Right hindlimb (tissue), 1 donor: ENCODE measurements at regions not wholly inside any gene's neighbourhood (a gene's known extent, or its start where the extent isn't known, plus 50 kb on each side); places are given as distances from the start of the nearest gene placed in this dataset.

Source experiments
- DNase-seq: peaks from one replicate; pipeline ENCODE4 v3.0.0-alpha.2; 2018

DNA sequence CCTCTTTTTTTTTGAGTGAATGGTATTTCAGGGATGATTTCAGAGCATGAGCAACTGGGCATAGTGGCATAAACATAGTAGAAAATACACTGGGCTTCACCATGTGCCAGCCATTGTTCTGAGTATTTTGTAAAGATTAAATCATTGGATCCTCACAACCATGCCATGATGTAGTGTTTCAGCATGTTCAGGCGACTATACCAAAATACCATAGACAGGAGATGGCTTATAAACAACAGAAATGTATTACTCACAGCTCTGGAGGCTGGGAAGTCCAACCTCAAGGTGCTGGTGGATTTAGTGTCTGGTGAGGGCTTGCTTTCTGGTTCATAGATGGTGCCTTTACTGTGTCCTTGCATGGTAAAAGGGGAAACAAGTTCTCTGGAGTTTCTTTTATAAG is 101.5 kb upstream of the KL start:
- DNase-seq: no peak

DNA sequence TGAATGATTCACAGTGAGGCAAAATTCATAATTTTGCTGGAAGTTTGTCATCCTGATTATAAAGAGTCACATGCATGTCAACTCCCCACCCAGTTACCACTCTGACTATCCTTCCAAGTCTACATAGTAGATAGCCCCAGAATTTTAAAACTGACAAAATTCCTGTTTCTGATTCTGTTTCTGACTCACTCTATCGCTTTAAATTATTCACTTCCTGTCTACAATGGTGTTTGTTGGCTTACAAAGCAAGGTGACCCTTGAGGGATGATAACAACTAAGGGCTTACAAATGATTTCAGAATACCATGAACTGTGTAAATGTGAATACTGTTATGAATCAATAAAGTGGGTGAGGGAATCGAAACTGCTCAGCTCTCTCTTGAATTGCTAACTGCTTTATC is 98.7 kb upstream of the KL start:
- DNase-seq: no peak

DNA sequence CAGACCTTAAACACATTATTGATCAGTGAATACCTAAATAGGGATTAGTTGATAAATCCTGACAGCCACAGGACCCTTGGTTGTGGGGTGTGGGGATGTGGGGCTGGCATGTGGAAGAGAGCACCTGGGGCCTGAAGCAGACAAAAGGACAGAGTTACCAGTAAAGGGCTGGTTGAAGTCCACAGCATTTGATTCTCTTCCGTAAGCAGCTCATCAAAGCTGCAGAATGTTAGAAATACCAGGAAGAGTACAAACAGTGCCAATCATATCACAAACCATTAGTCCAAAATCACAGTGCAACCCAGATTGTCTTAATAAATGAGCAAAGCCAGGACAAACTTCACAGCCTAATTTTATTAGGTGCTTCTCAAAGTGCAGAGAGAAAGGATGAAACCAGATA is 92.5 kb upstream of the KL start:
- DNase-seq: no peak

DNA sequence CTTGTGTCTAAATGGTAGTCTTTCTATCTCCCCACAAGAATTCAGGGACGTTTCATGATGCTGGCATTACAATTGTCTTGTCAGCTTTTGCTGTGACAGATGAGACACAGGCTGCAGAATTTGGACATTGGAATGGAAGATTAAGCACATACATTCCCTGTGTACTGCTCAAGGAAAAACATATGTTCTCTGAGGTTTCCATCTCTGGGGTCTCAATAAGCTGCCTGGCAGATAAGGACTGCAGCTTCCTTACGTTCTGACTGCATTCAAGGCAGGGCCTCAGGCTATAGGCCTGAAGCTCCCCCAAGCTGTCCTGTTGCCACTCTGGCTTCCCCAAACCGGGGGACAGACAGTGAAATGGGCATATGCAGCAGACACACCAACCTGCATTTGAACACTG is 91.3 kb upstream of the KL start:
- no peak for DNase-seq

DNA sequence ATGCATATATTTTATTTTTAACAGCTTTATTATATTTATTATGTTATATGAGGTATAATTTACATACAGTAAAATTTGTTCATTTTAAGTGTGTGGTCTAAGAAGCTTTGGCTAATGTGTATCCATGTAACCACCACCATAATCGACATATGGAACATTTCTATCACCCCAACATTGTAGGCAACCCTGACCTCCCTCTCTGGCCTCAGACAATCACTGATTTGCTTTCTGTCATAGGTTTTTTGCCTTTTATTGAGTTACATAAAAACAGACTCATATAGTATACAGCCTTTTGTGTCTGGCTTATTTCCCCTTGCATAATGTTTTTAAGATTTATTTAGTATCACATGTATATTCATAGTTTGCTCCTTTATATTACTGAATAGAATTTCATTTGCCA is 90.7 kb upstream of the KL start:
- DNase-seq: no peak

DNA sequence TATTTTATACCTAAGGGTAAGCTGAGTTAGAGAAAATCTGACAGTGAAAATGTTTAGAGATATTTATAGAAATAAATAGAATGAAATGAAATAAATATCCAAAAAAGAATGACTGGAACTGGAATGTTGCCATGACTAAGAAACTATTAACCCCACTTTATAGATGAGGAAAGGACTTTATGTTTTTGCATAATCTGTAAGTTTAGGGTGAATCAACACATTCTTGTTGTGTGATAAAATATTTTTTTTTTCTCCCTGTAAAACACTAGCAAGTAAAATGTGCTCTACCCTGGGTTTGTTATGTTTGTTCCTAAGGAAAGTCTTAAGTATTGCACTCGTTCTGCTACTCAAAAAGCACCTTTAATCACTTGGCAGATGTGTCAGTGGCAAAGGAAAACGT is 83.8 kb upstream of the KL start:
- no peak for DNase-seq

DNA sequence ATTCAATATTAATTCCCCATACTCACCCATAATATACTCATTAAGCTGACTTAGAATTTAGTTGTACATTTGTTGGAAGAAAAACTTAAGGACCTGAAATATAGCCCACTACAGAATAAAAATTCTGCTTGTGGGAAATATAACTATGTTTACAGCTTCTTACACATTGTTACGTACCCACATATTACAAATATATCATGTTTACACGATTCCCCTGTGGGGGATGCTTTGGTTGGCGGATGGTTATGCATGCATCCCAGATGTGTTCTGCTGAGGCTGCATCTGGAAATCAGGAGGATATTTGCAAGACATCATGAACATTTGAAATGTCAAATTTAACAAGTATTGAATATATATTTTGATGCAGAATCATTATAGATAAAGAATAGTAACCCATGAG is 79.5 kb upstream of the KL start:
- peak; percentile 38 for DNase-seq

DNA sequence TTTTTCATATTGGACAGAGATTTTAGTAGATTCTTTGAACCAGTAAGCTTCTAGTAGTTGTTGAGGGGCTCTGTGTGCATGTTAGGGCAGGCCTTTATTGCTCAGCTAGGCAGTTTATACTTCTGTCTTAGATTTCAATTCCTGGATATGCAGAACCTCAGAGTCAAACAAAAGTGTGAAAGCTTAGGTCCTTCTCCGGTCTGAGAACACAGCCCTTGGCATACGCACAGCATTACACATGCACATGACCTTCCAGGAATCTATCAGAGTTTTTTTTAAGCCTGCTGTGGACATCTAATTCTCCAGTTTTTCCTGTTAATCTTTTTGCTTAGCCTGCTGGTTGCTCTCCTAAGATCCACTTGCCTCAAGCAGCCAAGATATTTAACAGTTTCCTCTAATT is 77.9 kb upstream of the KL start:
- DNase-seq: no peak

DNA sequence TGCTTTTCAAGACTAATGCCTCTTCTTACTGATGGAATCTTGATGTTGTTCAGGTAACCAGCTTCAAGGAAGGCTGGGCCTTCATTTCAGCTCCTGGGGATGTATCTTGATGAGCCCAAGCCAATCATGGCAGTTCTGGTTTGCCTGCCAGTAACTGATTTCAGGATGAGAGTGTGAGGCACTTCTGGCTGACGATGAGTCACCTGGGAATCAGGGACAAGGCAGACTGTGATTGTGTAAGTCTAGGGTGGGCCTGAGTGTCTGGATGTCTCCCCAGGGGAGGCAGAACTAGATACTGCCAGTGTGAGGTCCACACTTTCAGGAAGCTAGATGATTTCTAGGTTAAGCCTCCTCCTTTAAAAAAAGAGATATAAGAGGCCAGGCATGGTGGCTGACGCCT is 77.3 kb upstream of the KL start:
- no peak for DNase-seq

DNA sequence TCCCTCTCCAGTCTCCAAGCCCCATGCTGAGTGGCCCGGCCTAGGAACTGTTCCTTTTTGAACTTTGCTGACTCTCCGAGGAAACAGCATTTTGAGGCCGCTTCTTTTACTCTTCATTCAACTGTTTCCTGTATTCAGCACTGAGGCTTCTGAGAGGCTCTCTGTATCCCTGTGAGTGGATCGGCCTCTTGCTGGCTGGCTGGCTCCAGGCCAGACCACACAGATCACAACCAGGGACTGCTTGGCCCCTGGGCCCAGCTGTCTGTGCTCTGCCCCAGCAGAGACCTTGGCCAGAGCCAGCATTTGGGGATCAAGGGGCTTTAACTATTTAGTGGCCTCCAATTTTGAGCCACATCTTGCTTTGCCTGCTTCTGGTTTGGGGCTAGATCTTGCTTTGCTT is 75.6 kb upstream of the KL start:
- peak; percentile 77 for DNase-seq

DNA sequence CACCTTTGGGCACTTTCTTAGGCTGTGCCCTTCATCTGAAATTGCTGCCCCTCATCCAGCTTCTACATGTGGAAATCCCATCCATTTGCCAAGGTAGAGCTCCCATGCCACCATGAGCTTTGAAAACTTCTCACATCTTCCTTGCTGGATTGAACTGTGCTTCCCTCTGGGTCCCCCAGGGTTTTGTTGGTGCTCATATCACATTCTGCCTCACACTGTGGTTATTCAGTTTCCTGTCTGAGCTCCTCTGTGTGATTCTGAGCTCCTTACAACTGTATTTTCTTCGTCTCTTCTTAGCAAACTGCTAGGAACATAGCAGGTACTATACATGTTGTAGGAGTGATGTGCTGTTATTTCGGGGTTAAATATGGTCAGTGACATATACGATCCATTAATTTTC is 74.9 kb upstream of the KL start:
- no peak for DNase-seq

DNA sequence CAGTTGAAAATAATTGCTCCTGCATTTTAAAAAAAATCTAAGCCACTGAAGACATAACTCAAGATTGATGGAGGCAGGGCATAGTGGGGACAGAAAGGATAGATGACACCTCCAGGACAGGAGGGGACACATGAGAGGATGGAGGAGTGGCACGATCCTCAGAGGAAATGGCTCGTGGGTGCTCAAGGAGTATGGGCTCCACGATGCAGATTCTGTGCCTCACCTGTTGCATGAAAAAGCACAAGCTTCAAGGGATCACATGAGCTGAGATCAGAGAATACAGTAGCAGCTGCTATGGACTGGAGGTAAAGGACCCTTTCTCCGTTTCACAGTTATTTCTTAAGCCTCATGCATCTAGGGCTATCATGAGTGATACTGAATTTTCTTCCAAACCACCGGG is 69.7 kb upstream of the KL start:
- DNase-seq: no peak

DNA sequence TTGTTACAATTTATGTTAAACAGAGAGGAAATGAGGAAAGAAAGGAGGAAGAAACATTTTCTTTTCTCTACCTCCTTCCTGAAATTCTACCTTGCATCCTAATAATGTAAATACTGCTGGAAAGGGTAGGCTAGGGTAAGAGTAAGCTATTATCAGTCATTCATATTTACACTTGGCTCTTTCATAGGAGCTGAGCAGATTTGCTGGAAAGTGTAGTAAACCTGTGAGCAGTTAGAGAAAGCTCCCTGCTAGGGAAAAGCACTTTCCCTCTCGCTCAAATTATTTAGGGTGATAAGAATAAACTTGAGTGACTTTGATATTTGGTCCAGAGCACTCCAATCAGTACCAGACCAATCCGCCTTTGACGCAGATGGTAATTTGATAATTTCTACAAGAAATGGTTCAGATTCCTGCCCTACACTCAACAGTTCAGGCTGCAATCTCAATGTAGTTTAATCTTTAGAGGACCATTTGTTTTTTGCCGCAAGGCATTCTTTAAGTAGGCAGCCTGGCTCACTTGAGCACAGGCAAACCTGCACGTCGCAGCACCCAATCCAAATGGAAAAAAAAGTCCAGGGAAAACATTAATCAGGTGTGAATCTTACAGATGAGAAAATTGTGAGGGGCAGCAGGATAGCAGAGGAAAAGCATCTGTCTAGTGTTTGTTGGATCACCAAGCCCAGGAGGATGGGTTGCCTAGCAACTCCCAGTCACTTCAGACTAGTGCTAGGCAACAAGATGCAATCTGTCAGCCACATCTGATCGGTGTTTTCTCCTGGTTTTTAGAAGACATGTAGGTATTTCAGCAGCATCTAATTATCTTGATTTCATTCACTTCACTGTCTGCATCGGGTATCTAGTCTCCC is 68.6 kb upstream of the KL start:
- no peak for DNase-seq

DNA sequence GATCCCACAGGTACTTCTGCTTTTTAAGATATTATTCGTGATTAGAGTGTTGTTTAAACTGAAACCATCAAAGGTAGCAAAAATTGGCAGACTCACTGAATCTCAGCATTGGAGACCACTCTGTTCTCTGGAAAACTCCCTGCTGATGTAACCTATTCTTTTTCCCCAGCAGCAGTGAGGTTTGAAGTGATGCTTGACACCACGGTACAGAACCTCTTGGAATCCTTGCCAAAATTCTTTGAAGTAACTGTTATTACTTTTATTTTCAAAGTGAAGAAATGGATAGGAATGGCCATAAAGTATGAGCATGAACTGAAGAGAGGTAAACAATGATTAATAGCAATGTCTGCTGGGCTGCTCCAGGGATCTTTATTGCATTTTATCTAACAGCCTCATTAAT is 66.4 kb upstream of the KL start:
- DNase-seq: no peak

DNA sequence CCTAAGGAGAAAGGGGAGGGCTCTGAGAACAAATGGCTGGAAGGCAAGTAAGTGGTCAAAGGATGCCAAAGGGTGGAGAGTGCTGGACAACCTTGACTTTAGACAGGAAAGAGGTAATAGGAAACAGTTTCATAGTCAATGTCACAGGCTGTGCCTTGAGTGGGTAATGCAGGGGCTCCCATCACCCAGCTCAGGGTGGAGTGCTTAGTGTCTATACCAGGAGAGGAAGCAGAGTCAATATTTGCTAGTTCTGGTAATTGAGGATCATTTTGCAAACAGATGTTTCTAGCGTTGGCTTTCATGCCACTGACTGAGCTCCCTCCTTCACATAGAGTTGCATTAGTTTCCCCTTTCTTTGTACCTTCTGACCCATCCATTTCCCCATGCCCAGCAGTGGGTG is 64.6 kb upstream of the KL start:
- no peak for DNase-seq

DNA sequence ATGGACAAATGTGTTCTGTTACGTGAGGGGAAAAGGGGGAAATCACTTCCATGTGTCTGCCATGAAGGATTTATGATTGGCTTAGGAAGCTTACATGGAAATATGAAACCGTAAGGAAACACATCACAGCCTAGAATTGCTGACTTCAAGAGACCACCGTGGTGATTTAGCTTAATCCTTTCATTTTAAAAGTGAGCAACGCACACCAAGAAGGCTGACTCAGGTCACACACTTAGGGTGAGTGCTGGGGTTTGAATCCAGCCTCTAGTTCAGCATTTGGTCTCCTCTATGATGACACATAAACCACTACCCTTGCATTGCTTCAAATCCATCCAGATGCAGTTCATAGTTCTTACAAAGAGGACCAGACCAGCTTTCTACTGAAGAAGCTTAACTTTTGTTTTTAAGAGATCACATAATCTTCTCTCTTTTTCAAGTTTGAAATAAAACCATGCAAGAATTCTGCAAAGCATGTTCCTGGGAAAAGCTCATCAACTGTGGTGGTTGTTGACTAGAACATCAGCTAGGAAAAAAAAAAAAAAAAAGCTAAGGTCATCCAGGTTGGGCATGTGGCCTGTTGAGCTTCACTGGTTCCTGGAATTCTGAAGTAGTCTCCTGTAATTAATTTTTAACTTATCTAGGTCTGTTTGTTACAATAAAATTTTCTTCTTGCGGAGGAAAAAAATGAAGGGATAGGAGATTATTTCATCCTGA is 60.2 kb upstream of the KL start:
- DNase-seq: no peak

DNA sequence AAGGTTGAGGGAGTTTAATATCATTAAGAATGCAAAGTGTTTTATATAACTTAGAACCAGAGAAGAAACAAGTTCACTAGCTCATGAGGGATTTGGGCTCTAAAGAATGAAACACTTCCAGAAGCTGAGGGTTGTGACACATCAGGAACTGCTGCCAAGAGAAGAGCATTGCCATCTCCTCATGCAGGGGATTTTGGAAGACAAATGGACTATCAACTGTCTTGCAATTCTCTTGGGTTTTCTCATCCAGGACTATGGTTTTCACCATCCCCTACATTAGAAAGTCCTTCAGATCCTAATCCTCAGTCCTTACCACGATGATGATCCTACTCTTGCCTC is 59.7 kb upstream of the KL start:
- DNase-seq: no peak

DNA sequence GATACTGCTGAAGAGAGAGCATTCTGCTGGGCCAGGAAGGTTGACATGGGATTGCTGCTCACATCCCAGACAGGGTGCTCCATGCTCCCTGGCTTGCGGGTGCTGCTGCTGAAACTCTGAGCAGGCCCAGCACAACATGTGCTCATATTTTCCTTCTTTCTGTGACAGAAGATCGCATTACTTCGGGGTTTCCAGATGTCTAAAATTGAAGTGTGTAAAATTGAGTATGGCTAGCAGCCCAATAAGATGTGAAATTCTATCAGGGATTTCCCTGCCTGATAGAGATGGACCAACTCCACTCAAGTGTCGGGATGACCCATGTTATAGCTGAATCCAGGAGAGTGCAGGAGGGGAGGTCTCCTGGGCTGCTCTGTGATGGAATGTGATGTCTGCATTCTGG is 55.6 kb upstream of the KL start:
- no peak for DNase-seq

DNA sequence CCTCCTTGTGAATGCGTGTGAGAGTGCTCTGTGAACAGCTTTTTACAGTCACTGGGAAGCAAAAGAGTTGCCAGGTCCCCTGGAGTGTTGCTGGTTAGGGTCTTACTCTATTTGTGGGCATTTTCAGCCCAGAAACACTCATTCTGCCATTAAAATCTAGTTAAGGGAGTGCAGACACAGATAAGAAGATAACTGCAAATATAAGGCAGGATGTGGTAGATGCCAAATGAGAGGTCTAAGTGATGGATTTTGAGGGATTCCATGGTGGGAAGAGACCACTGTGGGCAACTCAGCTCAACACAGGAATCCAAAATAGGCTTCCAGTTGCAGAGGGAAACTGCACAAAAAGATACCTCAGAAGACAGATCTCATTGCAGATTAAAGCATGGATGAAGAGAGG is 54.5 kb upstream of the KL start:
- no peak for DNase-seq

DNA sequence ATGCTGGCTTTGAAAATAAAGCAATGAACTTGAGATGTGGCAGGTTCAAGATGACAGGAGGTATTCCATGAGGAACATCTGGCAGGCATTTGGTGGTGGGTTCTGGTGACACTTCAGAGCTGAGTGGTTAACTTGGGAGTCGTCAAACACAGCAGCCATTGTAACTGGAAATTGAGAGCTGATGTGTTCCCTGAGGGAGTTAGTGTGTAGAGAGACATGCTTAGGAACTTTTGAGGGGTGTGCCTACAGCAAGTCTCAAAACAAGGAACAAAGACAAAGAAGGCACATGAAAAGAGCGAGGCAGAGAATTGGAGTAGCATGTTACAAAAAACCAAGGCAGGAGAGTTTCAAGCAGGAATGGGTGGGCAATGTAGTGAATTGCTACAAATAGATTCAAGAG is 53.9 kb upstream of the KL start:
- DNase-seq: no peak

DNA sequence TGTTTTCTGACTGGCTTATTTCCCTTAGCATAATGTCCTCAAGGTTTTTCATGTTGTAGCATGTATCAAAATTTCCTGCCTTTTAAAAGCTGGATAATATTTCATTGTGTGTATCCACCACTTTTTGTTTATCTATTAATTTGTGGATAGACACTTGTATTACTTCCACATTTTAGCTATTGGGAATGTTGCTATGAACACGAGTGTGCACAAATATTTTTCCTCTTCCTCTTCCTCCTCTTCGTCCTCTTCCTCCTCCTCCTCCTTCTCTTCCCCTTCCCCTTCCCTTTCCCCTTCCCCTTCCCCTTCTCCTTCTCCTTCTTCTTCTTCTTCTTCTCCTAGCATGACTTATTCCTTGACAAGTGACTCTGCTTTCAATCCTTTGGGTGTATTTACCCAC is 51.2 kb upstream of the KL start:
- no peak for DNase-seq
